Upper lobe of left lung (tissue), 6 donors: ENCODE measurements at regions not wholly inside any gene's neighbourhood (a gene's known extent, or its start where the extent isn't known, plus 50 kb on each side); places are given as distances from the start of the nearest gene placed in this dataset.

Experiments used
- ATAC-seq, 2 donors: fragments of 200-7000 bp; cut with Tn5 transposase; one replicate each; pipeline ENCODE4 v1.9.1; 2022; ENCODE audit warnings: mild to moderate bottlenecking in 2 of 2, moderate library complexity in 2 of 2; ENCODE audit not compliant: low FRiP score in 2 of 2
- DNase-seq, 2 donors: peaks; one replicate each; pipeline ENCODE4 v3.0.0-alpha.2; 2019 to 2020
- H3K27ac ChIP-seq, 4 donors: fragments of 200-600 bp; sonication (generic); one replicate each; pipeline ENCODE4 v1.5.1; 2016 to 2019
- H3K27me3 ChIP-seq, 4 donors: fragments of 200-600 bp; sonication (generic); one replicate each; pipeline ENCODE4 v1.5.1; 2017 to 2019
- H3K36me3 ChIP-seq, 4 donors: fragments of 200-600 bp; sonication (generic); one replicate each; pipeline ENCODE4 v1.5.1; 2016 to 2019
- H3K4me1 ChIP-seq, 4 donors: fragments of 200-600 bp; sonication (generic); one replicate each; pipeline ENCODE4 v1.5.1; 2018 to 2019
- H3K4me3 ChIP-seq, 4 donors: fragments of 200-600 bp; sonication (generic); one replicate each; pipeline ENCODE4 v1.5.1; 2017 to 2019; ENCODE audit warnings: mild to moderate bottlenecking in 2 of 4, moderate library complexity in 1 of 4
- H3K9me3 ChIP-seq, 4 donors: fragments of 200-600 bp; sonication (generic); one replicate each; pipeline ENCODE4 v1.5.1; 2018 to 2019
- EP300 ChIP-seq, 4 donors: sonication (generic); formaldehyde crosslinking; IDR thresholded peaks; one replicate each; pipeline ENCODE4 v1.5.1; 2017; ENCODE audit warnings: antibody characterized with exemption in 4 of 4, control low read depth in 2 of 4
- POLR2A ChIP-seq, 4 donors: fragments of 450-650 bp; IDR thresholded peaks; one replicate each; pipeline ENCODE4 v1.5.1; 2016 to 2017; ENCODE audit warnings: antibody characterized with exemption in 4 of 4, mild to moderate bottlenecking in 2 of 4
- POLR2AphosphoS5 ChIP-seq, 2 donors: sonication (generic); formaldehyde crosslinking; IDR thresholded peaks; one replicate each; pipeline ENCODE4 v1.5.1; 2017; ENCODE audit warnings: antibody characterized with exemption in 2 of 2
- WGBS, 2 donors: methylation state at CpG; one replicate each; pipeline ENCODE4 v1.1.5; 2017 to 2018; 5-methylcytosine and 5-hydroxymethylcytosine counted together
- TF ChIP-seq, protein P1 (sequence below), 6 experiments: fragments of 450-650 bp in 4 of 6; fragments of 200-600 bp in 2 of 6; sonication (generic) in 2 of 6; IDR thresholded peaks; one replicate each; pipeline ENCODE4 v1.5.1; 2016 to 2019; ENCODE audit warnings: antibody characterized with exemption in 6 of 6
- donor health status: DM: no; HTN: no; CAD: no; lungs with moderate emphysema.
- donor health status: DM: no; HTN: yes; CAD: no; lungs with severe emphysema.

DNA sequence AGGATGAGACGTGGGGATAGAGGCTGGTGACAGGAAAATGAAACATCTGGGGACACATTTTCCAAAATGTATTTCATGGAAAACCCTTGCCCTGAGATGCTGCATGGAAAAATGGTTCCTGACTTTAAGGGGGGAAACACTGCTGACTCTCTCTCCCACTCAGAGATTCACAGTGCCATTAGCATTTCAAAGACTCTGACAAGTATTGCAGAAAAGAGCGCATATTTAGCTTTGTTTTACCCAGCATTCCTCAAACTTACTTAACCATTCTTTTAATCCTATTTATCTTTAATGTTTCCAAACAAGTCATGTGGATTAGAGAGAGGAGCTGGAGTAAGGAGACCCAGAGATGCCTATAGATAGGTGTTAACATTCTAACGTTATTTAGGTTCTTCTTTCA lies 141.8 kb upstream of the DYRK2 start:
- 60 to 65% methylated on average over 3 of the region's 3 CpGs for WGBS, 2 donors
- TF ChIP-seq POLR2AphosphoS5 (IDR thresholded peaks at IDR 0.05) (no peak), POLR2A (IDR thresholded peaks at IDR 0.05) (no peak), EP300 (IDR thresholded peaks at IDR 0.05) (no peak)
- TF ChIP-seq, protein P1, sequence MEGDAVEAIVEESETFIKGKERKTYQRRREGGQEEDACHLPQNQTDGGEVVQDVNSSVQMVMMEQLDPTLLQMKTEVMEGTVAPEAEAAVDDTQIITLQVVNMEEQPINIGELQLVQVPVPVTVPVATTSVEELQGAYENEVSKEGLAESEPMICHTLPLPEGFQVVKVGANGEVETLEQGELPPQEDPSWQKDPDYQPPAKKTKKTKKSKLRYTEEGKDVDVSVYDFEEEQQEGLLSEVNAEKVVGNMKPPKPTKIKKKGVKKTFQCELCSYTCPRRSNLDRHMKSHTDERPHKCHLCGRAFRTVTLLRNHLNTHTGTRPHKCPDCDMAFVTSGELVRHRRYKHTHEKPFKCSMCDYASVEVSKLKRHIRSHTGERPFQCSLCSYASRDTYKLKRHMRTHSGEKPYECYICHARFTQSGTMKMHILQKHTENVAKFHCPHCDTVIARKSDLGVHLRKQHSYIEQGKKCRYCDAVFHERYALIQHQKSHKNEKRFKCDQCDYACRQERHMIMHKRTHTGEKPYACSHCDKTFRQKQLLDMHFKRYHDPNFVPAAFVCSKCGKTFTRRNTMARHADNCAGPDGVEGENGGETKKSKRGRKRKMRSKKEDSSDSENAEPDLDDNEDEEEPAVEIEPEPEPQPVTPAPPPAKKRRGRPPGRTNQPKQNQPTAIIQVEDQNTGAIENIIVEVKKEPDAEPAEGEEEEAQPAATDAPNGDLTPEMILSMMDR (IDR thresholded peaks at IDR 0.05), result no peak
- H3K27me3 ChIP-seq, result no peaks in the 10 kb centered on the region
- H3K36me3 ChIP-seq, result no peaks in the 10 kb centered on the region
- H3K4me1 ChIP-seq, result no peaks in the 10 kb centered on the region
- ATAC-seq, result no peak
- no peak for DNase-seq
- H3K9me3 ChIP-seq, result no peaks in the 10 kb centered on the region
- no peak overlapping the region for H3K4me3 ChIP-seq
- no peak overlapping the region for H3K27ac ChIP-seq

DNA sequence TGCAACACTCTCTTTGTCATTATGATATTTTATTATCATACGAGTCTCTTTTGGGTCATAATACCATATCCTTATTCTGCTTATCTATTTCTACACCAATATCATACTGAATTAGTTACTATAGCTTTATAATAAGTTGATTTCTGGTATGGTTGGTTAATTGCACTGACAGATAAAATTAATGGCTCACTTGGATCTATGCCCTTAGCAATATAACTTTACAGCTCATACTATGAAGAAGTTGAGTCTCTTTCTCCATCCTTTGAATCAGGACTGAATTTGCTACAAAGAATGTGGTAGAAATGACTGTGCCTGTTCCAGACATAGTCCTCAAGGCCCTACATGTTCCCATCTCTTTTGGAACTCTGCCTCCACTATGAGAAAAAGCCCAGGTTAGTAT lies 139.7 kb upstream of the DYRK2 start:
- no peaks in the 10 kb centered on the region for H3K27me3 ChIP-seq
- ATAC-seq, result no peak
- no peak for DNase-seq
- H3K4me1 ChIP-seq, result no peaks in the 10 kb centered on the region
- TF ChIP-seq POLR2A (IDR thresholded peaks at IDR 0.05) (no peak), POLR2AphosphoS5 (IDR thresholded peaks at IDR 0.05) (no peak), EP300 (IDR thresholded peaks at IDR 0.05) (no peak)
- TF ChIP-seq, protein P1 (IDR thresholded peaks at IDR 0.05), result no peak
- H3K36me3 ChIP-seq, result no peaks in the 10 kb centered on the region
- H3K9me3 ChIP-seq, result no peaks in the 10 kb centered on the region
- 92 to 94% methylated on average over 1 of the region's 1 CpG for WGBS, 2 donors
- no peak overlapping the region for H3K4me3 ChIP-seq
- no peak overlapping the region for H3K27ac ChIP-seq

DNA sequence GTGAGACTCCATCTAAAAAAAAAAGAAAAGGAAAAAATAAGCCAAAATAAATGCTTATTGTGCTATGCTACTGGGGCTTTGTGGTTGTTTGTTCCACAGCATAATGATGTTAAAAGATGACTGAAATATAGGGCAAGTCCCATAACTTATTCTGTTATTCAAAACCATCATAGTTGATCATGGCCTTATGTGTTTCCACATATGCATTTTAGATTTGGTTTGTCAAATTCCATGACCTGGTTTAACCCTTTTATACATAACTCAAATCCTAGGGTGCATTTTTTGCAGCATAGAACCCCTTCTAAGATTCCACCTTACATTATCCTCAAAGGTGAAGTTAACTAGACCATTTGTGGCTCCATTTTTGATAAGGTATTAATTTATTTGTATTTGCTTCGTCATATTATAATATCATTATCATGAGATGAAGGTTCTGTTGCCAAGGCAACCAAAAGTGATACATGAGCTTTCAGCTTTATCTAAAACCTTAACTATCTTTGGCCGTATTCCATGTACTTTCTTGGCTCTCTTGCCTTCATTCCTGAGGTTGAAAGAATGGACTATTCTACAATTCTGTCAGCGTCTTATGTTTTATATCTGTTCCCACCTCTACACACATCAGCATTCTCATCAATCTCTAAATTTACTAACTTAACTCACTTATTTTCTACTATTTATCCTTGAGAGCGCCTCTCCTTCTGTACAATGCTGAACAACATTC lies 138.7 kb upstream of the DYRK2 start:
- 75 to 79% methylated on average over 4 of the region's 4 CpGs for WGBS, 2 donors
- H3K9me3 ChIP-seq, result no peaks in the 10 kb centered on the region
- no peaks in the 10 kb centered on the region for H3K4me1 ChIP-seq
- no peaks in the 10 kb centered on the region for H3K36me3 ChIP-seq
- TF ChIP-seq, protein P1 (IDR thresholded peaks at IDR 0.05), result no peak
- TF ChIP-seq POLR2A (IDR thresholded peaks at IDR 0.05) (no peak), EP300 (IDR thresholded peaks at IDR 0.05) (no peak)
- ATAC-seq, result no peak
- H3K27me3 ChIP-seq, result no peaks in the 10 kb centered on the region
- no peak overlapping the region for H3K4me3 ChIP-seq
- H3K27ac ChIP-seq, result no peak overlapping the region
- DNase-seq, result no peak

DNA sequence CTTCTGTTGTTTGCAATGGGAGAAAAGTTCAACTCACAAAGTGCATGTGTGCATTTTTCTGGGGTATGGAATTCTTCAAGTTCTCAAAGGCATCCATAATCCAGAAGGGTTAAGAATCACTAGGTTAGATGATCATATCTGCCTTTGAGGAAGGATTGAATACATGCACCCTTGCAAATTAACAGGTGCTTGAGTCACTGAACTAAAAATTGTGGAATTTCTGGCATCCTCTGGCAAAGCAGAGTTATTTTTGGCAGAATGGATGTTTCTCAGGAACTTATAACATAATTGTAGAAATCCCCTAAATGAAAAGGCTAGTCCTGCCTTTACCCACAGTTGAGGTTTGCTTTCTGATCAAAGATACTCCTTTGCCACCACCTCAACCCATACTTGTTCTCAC lies 136.5 kb upstream of the DYRK2 start:
- no peak overlapping the region for H3K27ac ChIP-seq
- no peak overlapping the region for H3K4me3 ChIP-seq
- H3K36me3 ChIP-seq, result no peaks in the 10 kb centered on the region
- TF ChIP-seq EP300 (IDR thresholded peaks at IDR 0.05) (no peak), POLR2A (IDR thresholded peaks at IDR 0.05) (no peak), POLR2AphosphoS5 (IDR thresholded peaks at IDR 0.05) (no peak)
- TF ChIP-seq, protein P1 (IDR thresholded peaks at IDR 0.05), result no peak
- no peaks in the 10 kb centered on the region for H3K27me3 ChIP-seq
- no peaks in the 10 kb centered on the region for H3K4me1 ChIP-seq
- ATAC-seq (no peak), DNase-seq (no peak)
- H3K9me3 ChIP-seq, result no peaks in the 10 kb centered on the region

DNA sequence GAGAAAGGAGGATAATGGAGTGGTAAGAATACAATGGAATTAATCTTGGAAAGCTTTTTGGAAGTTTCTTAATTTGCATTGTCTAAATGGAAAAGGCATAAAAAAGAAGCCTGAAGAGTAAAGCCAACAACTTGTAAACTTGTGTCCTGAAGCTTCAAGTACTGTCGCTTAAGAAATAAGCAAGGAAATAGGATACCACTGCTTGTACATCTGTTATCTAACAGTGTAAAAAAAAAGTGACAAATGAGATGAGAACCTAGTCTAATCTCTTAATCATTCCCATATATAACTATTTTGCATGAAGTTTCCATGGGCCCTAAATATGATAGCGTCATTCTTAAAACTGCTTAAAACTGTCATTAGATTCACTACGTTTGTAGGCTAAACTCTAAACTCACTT lies 134.0 kb upstream of the DYRK2 start:
- H3K9me3 ChIP-seq, result no peaks in the 10 kb centered on the region
- 82 to 90% methylated on average over 3 of the region's 3 CpGs for WGBS, 2 donors
- no peaks in the 10 kb centered on the region for H3K27me3 ChIP-seq
- no peaks in the 10 kb centered on the region for H3K4me1 ChIP-seq
- ATAC-seq (no peak), DNase-seq (no peak)
- H3K36me3 ChIP-seq, result no peaks in the 10 kb centered on the region
- no peak overlapping the region for H3K4me3 ChIP-seq
- TF ChIP-seq POLR2AphosphoS5 (IDR thresholded peaks at IDR 0.05), result no peak
- no peak for TF ChIP-seq POLR2A (IDR thresholded peaks at IDR 0.05)
- no peak for TF ChIP-seq EP300 (IDR thresholded peaks at IDR 0.05)
- TF ChIP-seq, protein P1 (IDR thresholded peaks at IDR 0.05), result no peak
- H3K27ac ChIP-seq, result no peak overlapping the region
